HEK293 (cell line): ENCODE measurements at regions not wholly inside any gene's neighbourhood (a gene's known extent, or its start where the extent isn't known, plus 50 kb on each side); places are given as distances from the start of the nearest gene placed in this dataset.

Experiments used
- CTCF ChIA-PET: fragments of 350-600 bp; formaldehyde crosslinking; extraction: SDS; loops from one replicate; lab custom pipeline; 2021; ENCODE audit warnings: antibody characterized with exemption; lab: Yijun Ruan, JAX
- POLR2A ChIA-PET: fragments of 300-600 bp; formaldehyde crosslinking; extraction: SDS; loops from one replicate; lab custom pipeline; 2020; ENCODE audit warnings: antibody characterized with exemption, inconsistent platforms; lab: Yijun Ruan, JAX
- H3K27ac ChIP-seq: fragments of 200-500 bp; sonication (Bioruptor generic); 2 replicates; pipeline ENCODE4 v1.5.1; 2014; ENCODE audit warnings: low read depth, low read length, control low read depth, inconsistent platforms; ENCODE audit errors: extremely low read depth
- H3K36me3 ChIP-seq, 2 experiments: fragments of 200-500 bp in 1 of 2; sonication (Bioruptor generic) in 1 of 2; 1 replicate in 1 of 2; 2 replicates in 1 of 2; pipeline ENCODE4 v1.5.1; 2014 to 2017; ENCODE audit warnings: inconsistent platforms in 2 of 2, low read length in 2 of 2; ENCODE audit not compliant: control insufficient read depth in 2 of 2, insufficient read depth in 1 of 2
- H3K4me1 ChIP-seq: fragments of 200-500 bp; sonication (Bioruptor generic); 2 replicates; pipeline ENCODE4 v1.5.1; 2014; ENCODE audit warnings: mild to moderate bottlenecking, low read length, inconsistent platforms; ENCODE audit not compliant: control insufficient read depth, insufficient read depth
- H3K4me3 ChIP-seq: 2 replicates; pipeline ENCODE4 v1.5.1; 2011; ENCODE audit warnings: low read depth, mild to moderate bottlenecking, control low read depth, low read length, moderate library complexity
- H3K9me3 ChIP-seq: fragments of 200-500 bp; sonication (Bioruptor generic); 2 replicates; pipeline ENCODE4 v1.5.1; 2014; ENCODE audit warnings: low read depth, low read length, inconsistent platforms; ENCODE audit not compliant: control insufficient read depth, insufficient read depth
- BCL11A ChIP-seq: fragments of 450-650 bp; formaldehyde crosslinking; IDR thresholded peaks from 2 replicates; pipeline ENCODE4 v1.5.1; 2016; ENCODE audit warnings: low read depth, missing biosample characterization, missing genetic modification characterization
- FEZF1 ChIP-seq: fragments of 450-650 bp; formaldehyde crosslinking; IDR thresholded peaks from 2 replicates; pipeline ENCODE4 v1.5.1; 2016; ENCODE audit warnings: missing biosample characterization, missing genetic modification characterization
- HOXA7 ChIP-seq: sonication (generic); formaldehyde crosslinking; IDR thresholded peaks from 2 replicates; pipeline ENCODE4 v1.8.1; 2022; ENCODE audit warnings: missing genetic modification reagents, borderline replicate concordance
- KLF8 ChIP-seq: fragments of 450-650 bp; formaldehyde crosslinking; IDR thresholded peaks from 2 replicates; pipeline ENCODE4 v1.5.1; 2016; ENCODE audit warnings: missing biosample characterization, missing genetic modification characterization
- PBX3 ChIP-seq: sonication (generic); formaldehyde crosslinking; IDR thresholded peaks from 2 replicates; pipeline ENCODE4 v1.8.1; 2022; ENCODE audit warnings: mild to moderate bottlenecking, moderate library complexity, missing genetic modification reagents
- SETDB1 ChIP-seq: IDR thresholded peaks from one replicate; pipeline ENCODE4 v1.6.1; 2017; ENCODE audit warnings: mild to moderate bottlenecking, low read length, moderate library complexity, mixed read lengths; ENCODE audit not compliant: insufficient read length
- YY1 ChIP-seq: fragments of 450-650 bp; formaldehyde crosslinking; IDR thresholded peaks from 2 replicates; pipeline ENCODE4 v1.5.1; 2018; ENCODE audit warnings: missing biosample characterization, missing genetic modification characterization
- ZNF138 ChIP-seq: fragments of 450-650 bp; formaldehyde crosslinking; IDR thresholded peaks from 2 replicates; pipeline ENCODE4 v1.5.1; 2016; ENCODE audit warnings: missing biosample characterization, missing genetic modification characterization, borderline replicate concordance
- ZNF16 ChIP-seq: fragments of 450-650 bp; formaldehyde crosslinking; IDR thresholded peaks from 2 replicates; pipeline ENCODE4 v1.5.1; 2016; ENCODE audit warnings: low read depth, missing biosample characterization, missing genetic modification characterization
- ZNF311 ChIP-seq: fragments of 450-650 bp; formaldehyde crosslinking; IDR thresholded peaks from 2 replicates; pipeline ENCODE4 v1.5.1; 2017; ENCODE audit warnings: missing biosample characterization, missing genetic modification characterization, borderline replicate concordance
- ZNF37A ChIP-seq: fragments of 450-650 bp; IDR thresholded peaks from 2 replicates; pipeline ENCODE4 v1.5.1; 2018; ENCODE audit warnings: missing biosample characterization, missing genetic modification characterization
- ZNF521 ChIP-seq: fragments of 450-650 bp; formaldehyde crosslinking; IDR thresholded peaks from 2 replicates; pipeline ENCODE4 v1.5.1; 2017; ENCODE audit warnings: missing biosample characterization, mild to moderate bottlenecking, missing genetic modification characterization
- ZNF623 ChIP-seq: fragments of 450-650 bp; formaldehyde crosslinking; IDR thresholded peaks from 2 replicates; pipeline ENCODE4 v1.5.1; 2016; ENCODE audit warnings: missing biosample characterization, missing genetic modification characterization
- ZNF639 ChIP-seq: fragments of 450-650 bp; formaldehyde crosslinking; IDR thresholded peaks from 2 replicates; pipeline ENCODE4 v1.5.1; 2016; ENCODE audit warnings: missing biosample characterization, missing genetic modification characterization
- TF ChIP-seq, protein P1 (sequence below): fragments of 450-650 bp; formaldehyde crosslinking; IDR thresholded peaks from 2 replicates; pipeline ENCODE4 v1.5.1; 2016; ENCODE audit warnings: missing biosample characterization, missing genetic modification characterization
- TF ChIP-seq, protein P2 (sequence below): fragments of 450-650 bp; formaldehyde crosslinking; IDR thresholded peaks from 2 replicates; pipeline ENCODE4 v1.5.1; 2017; ENCODE audit warnings: missing biosample characterization, missing genetic modification characterization
- TF ChIP-seq, protein P3 (sequence below): fragments of 450-650 bp; formaldehyde crosslinking; IDR thresholded peaks from 2 replicates; pipeline ENCODE4 v1.5.1; 2016; ENCODE audit warnings: missing biosample characterization, missing genetic modification characterization
- TF ChIP-seq, protein P4 (sequence below): fragments of 450-650 bp; formaldehyde crosslinking; IDR thresholded peaks from 2 replicates; pipeline ENCODE4 v1.5.1; 2016; ENCODE audit warnings: missing biosample characterization, missing genetic modification characterization
- TF ChIP-seq, protein P5 (sequence below): fragments of 450-650 bp; formaldehyde crosslinking; IDR thresholded peaks from 2 replicates; pipeline ENCODE4 v1.5.1; 2016; ENCODE audit warnings: missing biosample characterization, missing genetic modification characterization

GRCh38 chr3:106082616-106083015 is 213.8 kb upstream of the CBLB start (continued):
- TF ChIP-seq, protein P1, sequence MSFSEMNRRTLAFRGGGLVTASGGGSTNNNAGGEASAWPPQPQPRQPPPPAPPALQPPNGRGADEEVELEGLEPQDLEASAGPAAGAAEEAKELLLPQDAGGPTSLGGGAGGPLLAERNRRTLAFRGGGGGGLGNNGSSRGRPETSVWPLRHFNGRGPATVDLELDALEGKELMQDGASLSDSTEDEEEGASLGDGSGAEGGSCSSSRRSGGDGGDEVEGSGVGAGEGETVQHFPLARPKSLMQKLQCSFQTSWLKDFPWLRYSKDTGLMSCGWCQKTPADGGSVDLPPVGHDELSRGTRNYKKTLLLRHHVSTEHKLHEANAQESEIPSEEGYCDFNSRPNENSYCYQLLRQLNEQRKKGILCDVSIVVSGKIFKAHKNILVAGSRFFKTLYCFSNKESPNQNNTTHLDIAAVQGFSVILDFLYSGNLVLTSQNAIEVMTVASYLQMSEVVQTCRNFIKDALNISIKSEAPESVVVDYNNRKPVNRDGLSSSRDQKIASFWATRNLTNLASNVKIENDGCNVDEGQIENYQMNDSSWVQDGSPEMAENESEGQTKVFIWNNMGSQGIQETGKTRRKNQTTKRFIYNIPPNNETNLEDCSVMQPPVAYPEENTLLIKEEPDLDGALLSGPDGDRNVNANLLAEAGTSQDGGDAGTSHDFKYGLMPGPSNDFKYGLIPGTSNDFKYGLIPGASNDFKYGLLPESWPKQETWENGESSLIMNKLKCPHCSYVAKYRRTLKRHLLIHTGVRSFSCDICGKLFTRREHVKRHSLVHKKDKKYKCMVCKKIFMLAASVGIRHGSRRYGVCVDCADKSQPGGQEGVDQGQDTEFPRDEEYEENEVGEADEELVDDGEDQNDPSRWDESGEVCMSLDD (tag by site-specific recombination): no peak
- TF ChIP-seq, protein P2, sequence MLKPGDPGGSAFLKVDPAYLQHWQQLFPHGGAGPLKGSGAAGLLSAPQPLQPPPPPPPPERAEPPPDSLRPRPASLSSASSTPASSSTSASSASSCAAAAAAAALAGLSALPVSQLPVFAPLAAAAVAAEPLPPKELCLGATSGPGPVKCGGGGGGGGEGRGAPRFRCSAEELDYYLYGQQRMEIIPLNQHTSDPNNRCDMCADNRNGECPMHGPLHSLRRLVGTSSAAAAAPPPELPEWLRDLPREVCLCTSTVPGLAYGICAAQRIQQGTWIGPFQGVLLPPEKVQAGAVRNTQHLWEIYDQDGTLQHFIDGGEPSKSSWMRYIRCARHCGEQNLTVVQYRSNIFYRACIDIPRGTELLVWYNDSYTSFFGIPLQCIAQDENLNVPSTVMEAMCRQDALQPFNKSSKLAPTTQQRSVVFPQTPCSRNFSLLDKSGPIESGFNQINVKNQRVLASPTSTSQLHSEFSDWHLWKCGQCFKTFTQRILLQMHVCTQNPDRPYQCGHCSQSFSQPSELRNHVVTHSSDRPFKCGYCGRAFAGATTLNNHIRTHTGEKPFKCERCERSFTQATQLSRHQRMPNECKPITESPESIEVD (tag by site-specific recombination): no peak
- TF ChIP-seq ZNF311 (no peak), ZNF16 (tag by site-specific recombination) (no peak)
- TF ChIP-seq, protein P3, sequence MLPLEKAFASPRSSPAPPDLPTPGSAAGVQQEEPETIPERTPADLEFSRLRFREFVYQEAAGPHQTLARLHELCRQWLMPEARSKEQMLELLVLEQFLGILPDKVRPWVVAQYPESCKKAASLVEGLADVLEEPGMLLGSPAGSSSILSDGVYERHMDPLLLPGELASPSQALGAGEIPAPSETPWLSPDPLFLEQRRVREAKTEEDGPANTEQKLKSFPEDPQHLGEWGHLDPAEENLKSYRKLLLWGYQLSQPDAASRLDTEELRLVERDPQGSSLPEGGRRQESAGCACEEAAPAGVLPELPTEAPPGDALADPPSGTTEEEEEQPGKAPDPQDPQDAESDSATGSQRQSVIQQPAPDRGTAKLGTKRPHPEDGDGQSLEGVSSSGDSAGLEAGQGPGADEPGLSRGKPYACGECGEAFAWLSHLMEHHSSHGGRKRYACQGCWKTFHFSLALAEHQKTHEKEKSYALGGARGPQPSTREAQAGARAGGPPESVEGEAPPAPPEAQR: no peak

GRCh38 chr3:106083207-106083606 is 214.4 kb upstream of the CBLB start:
- ChIA-PET POLR2A (no interaction called here), CTCF (no interaction called here)
- Histone ChIP-seq H3K4me3 (no peak overlapping the region), H3K27ac (no peak overlapping the region), H3K36me3 (no peaks in the 10 kb centered on the region), H3K9me3 (no peaks in the 10 kb centered on the region), H3K4me1 (no peaks in the 10 kb centered on the region)
- no peak for TF ChIP-seq FEZF1 (tag by site-specific recombination)
- TF ChIP-seq ZNF16 (tag by site-specific recombination): no peak
- TF ChIP-seq ZNF623: no peak
- no peak for TF ChIP-seq YY1 (tag by site-specific recombination)
- TF ChIP-seq HOXA7 (CRISPR knock-in tag): no peak
- TF ChIP-seq ZNF639 (tag by site-specific recombination): no peak
- TF ChIP-seq ZNF138 (tag by site-specific recombination): no peak
- TF ChIP-seq ZNF521 (tag by site-specific recombination): no peak
- TF ChIP-seq ZNF37A (tag by site-specific recombination): no peak
- TF ChIP-seq, protein P4, sequence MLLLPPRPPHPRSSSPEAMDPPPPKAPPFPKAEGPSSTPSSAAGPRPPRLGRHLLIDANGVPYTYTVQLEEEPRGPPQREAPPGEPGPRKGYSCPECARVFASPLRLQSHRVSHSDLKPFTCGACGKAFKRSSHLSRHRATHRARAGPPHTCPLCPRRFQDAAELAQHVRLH (tag by site-specific recombination): no peak
- no peak for TF ChIP-seq SETDB1
- TF ChIP-seq PBX3: no peak
- TF ChIP-seq KLF8 (tag by site-specific recombination): no peak
- TF ChIP-seq BCL11A (tag by site-specific recombination): no peak
- TF ChIP-seq, protein P5, sequence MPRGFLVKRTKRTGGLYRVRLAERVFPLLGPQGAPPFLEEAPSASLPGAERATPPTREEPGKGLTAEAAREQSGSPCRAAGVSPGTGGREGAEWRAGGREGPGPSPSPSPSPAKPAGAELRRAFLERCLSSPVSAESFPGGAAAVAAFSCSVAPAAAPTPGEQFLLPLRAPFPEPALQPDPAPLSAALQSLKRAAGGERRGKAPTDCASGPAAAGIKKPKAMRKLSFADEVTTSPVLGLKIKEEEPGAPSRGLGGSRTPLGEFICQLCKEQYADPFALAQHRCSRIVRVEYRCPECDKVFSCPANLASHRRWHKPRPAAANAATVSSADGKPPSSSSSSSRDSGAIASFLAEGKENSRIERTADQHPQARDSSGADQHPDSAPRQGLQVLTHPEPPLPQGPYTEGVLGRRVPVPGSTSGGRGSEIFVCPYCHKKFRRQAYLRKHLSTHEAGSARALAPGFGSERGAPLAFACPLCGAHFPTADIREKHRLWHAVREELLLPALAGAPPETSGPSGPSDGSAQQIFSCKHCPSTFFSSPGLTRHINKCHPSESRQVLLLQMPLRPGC (tag by site-specific recombination): no peak
